ENCODE measurements at regions not wholly inside any gene's neighbourhood (a gene's known extent, or its start where the extent isn't known, plus 50 kb on each side); places are given as distances from the start of the nearest gene placed in this dataset.

- TF ChIP-seq, protein P1, sequence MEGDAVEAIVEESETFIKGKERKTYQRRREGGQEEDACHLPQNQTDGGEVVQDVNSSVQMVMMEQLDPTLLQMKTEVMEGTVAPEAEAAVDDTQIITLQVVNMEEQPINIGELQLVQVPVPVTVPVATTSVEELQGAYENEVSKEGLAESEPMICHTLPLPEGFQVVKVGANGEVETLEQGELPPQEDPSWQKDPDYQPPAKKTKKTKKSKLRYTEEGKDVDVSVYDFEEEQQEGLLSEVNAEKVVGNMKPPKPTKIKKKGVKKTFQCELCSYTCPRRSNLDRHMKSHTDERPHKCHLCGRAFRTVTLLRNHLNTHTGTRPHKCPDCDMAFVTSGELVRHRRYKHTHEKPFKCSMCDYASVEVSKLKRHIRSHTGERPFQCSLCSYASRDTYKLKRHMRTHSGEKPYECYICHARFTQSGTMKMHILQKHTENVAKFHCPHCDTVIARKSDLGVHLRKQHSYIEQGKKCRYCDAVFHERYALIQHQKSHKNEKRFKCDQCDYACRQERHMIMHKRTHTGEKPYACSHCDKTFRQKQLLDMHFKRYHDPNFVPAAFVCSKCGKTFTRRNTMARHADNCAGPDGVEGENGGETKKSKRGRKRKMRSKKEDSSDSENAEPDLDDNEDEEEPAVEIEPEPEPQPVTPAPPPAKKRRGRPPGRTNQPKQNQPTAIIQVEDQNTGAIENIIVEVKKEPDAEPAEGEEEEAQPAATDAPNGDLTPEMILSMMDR (IDR thresholded peaks at IDR 0.05; ENCODE audit: extremely low read depth, missing control alignments) = no peak
- no peak for DNase-seq (ENCODE audit: low spot score)
These were observed 596.5 kb downstream of the SUCLG1 start for GRCh38 chr2:83862600-83862999.

GRCh38 chr2:83860320-83860719 lies 598.8 kb downstream of the SUCLG1 start:
- TF ChIP-seq, protein P1 (IDR thresholded peaks at IDR 0.05; ENCODE audit: extremely low read depth, missing control alignments) = no peak
- DNase-seq (ENCODE audit: low spot score) = peak; percentile 5

- TF ChIP-seq, protein P1 (IDR thresholded peaks at IDR 0.05; ENCODE audit: extremely low read depth, missing control alignments) = no peak
- DNase-seq (ENCODE audit: low spot score) = no peak
These were observed 599.5 kb downstream of the SUCLG1 start for GRCh38 chr2:83859553-83859952.

DNA sequence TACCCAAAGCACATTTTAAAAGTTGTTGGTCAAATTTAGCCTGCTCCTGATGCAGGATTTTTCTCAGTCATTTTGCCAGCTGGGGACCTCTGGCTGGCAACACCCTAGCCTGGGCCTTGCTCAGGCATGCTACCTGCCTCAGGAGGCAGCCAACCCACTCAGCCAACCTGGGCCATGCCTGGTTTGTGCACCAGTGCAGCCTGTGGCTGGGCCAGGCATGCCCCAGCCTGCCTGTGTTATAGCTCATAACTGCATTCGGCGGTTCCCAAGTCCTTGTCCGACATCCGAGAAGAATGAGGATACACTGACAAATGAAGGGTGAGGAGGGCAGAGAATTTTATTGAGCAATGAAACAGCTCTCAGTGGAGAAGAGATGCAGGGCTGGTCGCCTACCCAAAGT lies 608.0 kb downstream of the SUCLG1 start:
- DNase-seq (ENCODE audit: low spot score) = no peak
- TF ChIP-seq, protein P1 (IDR thresholded peaks at IDR 0.05; ENCODE audit: extremely low read depth, missing control alignments) = no peak

- DNase-seq (ENCODE audit: low spot score) = no peak
- TF ChIP-seq, protein P1 (IDR thresholded peaks at IDR 0.05; ENCODE audit: extremely low read depth, missing control alignments) = no peak
These were observed 608.9 kb downstream of the SUCLG1 start for GRCh38 chr2:83850071-83850725.

DNA sequence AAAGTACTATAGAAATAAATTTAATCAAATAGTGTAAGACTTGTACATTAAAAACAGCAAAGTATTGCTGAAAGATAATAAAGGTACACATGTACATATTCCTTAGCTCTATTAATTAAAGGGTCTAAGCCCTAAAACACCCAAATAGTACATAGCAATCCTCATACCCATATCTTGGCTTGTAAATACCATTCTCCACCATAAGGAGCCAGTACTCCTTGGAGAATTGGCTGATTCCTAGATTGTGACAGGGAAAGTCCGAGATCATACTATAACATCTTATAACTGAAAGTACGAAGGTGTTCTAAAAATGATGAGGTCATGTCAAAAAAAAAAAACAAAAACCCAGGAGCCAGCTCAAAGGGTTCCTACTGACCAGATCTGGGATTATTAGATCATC lies 614.6 kb downstream of the SUCLG1 start:
- TF ChIP-seq, protein P1 (IDR thresholded peaks at IDR 0.05; ENCODE audit: extremely low read depth, missing control alignments) = no peak
- DNase-seq (ENCODE audit: low spot score) = no peak

DNA sequence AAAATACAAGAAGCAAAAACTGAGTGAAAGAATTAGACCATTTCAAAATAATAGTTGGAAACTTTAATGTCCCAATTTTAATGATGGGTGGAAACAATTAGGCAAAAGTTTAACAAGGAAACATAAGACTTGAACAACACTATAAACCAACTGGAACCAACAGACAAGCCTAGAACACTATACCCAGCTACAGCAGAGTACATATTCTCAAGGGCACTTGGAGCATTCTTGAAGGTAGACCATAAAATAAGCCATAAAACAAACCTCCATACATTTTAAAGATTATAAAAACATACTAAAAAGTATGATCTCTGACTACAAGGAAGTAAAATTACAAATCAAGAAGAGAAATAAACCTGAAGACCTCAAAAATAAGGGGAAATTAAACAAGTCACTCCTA lies 616.7 kb downstream of the SUCLG1 start:
- TF ChIP-seq, protein P1 (IDR thresholded peaks at IDR 0.05; ENCODE audit: extremely low read depth, missing control alignments) = no peak
- DNase-seq (ENCODE audit: low spot score) = no peak

All from GM20000 (cell line).